ENCODE measurements at regions not wholly inside any gene's neighbourhood (a gene's known extent, or its start where the extent isn't known, plus 50 kb on each side); places are given as distances from the start of the nearest gene placed in this dataset.
"Not testable (repeated sequence)": the region's sequence is repeated elsewhere in the genome, so short reads cannot be mapped to it uniquely, and the experiment has no call there.

GRCh38 chr1:149713513-149713912 lies 69.0 kb upstream of the FCGR1A start:
- FAIRE-seq, DNase-seq: not testable (repeated sequence)
- WGBS, 3 donors, result 28 to 70% (median 63%) methylated on average over 2 of the region's 6 CpGs

GRCh38 chr1:149713952-149714351 lies 68.5 kb upstream of the FCGR1A start:
- not testable (repeated sequence) for H3K36me3 ChIP-seq (ENCODE audit: control insufficient read depth in 3 of 3, insufficient read depth in 2 of 3, low read depth in 1 of 3, low read length in 3 of 3); H3K27ac ChIP-seq (ENCODE audit: low read depth in 1 of 3, low read length in 2 of 3); DNase-seq; FAIRE-seq; H3K9me3 ChIP-seq (ENCODE audit: control insufficient read depth in 2 of 2, insufficient read depth in 1 of 2, low read depth in 1 of 2, low read length in 1 of 2); H3K27me3 ChIP-seq (ENCODE audit: control insufficient read depth in 3 of 3, insufficient read depth in 3 of 3, low read length in 3 of 3); H3K4me3 ChIP-seq (ENCODE audit: low read depth in 1 of 3, low read length in 3 of 3); H3K4me1 ChIP-seq (ENCODE audit: control insufficient read depth in 3 of 3, insufficient read depth in 2 of 3, low read depth in 1 of 3, low read length in 2 of 3)
- WGBS, 3 donors, result 31 to 63% (median 42%) methylated on average over 1 of the region's 4 CpGs

More at GRCh38 chr1:149713513-149713912, 69.0 kb upstream of the FCGR1A start:
- H3K4me1 ChIP-seq (ENCODE audit: control insufficient read depth in 3 of 3, insufficient read depth in 2 of 3, low read depth in 1 of 3, low read length in 2 of 3); H3K9me3 ChIP-seq (ENCODE audit: control insufficient read depth in 2 of 2, insufficient read depth in 1 of 2, low read depth in 1 of 2, low read length in 1 of 2); H3K36me3 ChIP-seq (ENCODE audit: control insufficient read depth in 3 of 3, insufficient read depth in 2 of 3, low read depth in 1 of 3, low read length in 3 of 3); H3K27ac ChIP-seq (ENCODE audit: low read depth in 1 of 3, low read length in 2 of 3); H3K27me3 ChIP-seq (ENCODE audit: control insufficient read depth in 3 of 3, insufficient read depth in 3 of 3, low read length in 3 of 3); H3K4me3 ChIP-seq (ENCODE audit: low read depth in 1 of 3, low read length in 3 of 3): not testable (repeated sequence)

GRCh38 chr1:149724618-149725302 lies 57.7 kb upstream of the FCGR1A start:
- not testable (repeated sequence) for H3K4me1 ChIP-seq (ENCODE audit: control insufficient read depth in 3 of 3, insufficient read depth in 2 of 3, low read depth in 1 of 3, low read length in 2 of 3); H3K27me3 ChIP-seq (ENCODE audit: control insufficient read depth in 3 of 3, insufficient read depth in 3 of 3, low read length in 3 of 3); DNase-seq; H3K4me3 ChIP-seq (ENCODE audit: low read depth in 1 of 3, low read length in 3 of 3); H3K36me3 ChIP-seq (ENCODE audit: control insufficient read depth in 3 of 3, insufficient read depth in 2 of 3, low read depth in 1 of 3, low read length in 3 of 3); H3K27ac ChIP-seq (ENCODE audit: low read depth in 1 of 3, low read length in 2 of 3); H3K9me3 ChIP-seq (ENCODE audit: control insufficient read depth in 2 of 2, insufficient read depth in 1 of 2, low read depth in 1 of 2, low read length in 1 of 2); FAIRE-seq
- WGBS, 3 donors, result no CpG with 5 or more reads among the region's 3 CpGs

- not testable (repeated sequence) for H3K4me3 ChIP-seq (ENCODE audit: low read depth in 1 of 3, low read length in 3 of 3); FAIRE-seq; DNase-seq; H3K27me3 ChIP-seq (ENCODE audit: control insufficient read depth in 3 of 3, insufficient read depth in 3 of 3, low read length in 3 of 3); H3K9me3 ChIP-seq (ENCODE audit: control insufficient read depth in 2 of 2, insufficient read depth in 1 of 2, low read depth in 1 of 2, low read length in 1 of 2); H3K27ac ChIP-seq (ENCODE audit: low read depth in 1 of 3, low read length in 2 of 3); H3K4me1 ChIP-seq (ENCODE audit: control insufficient read depth in 3 of 3, insufficient read depth in 2 of 3, low read depth in 1 of 3, low read length in 2 of 3); H3K36me3 ChIP-seq (ENCODE audit: control insufficient read depth in 3 of 3, insufficient read depth in 2 of 3, low read depth in 1 of 3, low read length in 3 of 3)
- WGBS, 3 donors, result 74 to 79% (median 77%) methylated on average over 4 of the region's 4 CpGs
Measured at GRCh38 chr1:149726688-149727087, 55.8 kb upstream of the FCGR1A start.

- DNase-seq; H3K27ac ChIP-seq (ENCODE audit: low read depth in 1 of 3, low read length in 2 of 3); FAIRE-seq; H3K36me3 ChIP-seq (ENCODE audit: control insufficient read depth in 3 of 3, insufficient read depth in 2 of 3, low read depth in 1 of 3, low read length in 3 of 3); H3K4me3 ChIP-seq (ENCODE audit: low read depth in 1 of 3, low read length in 3 of 3); H3K27me3 ChIP-seq (ENCODE audit: control insufficient read depth in 3 of 3, insufficient read depth in 3 of 3, low read length in 3 of 3); H3K9me3 ChIP-seq (ENCODE audit: control insufficient read depth in 2 of 2, insufficient read depth in 1 of 2, low read depth in 1 of 2, low read length in 1 of 2); H3K4me1 ChIP-seq (ENCODE audit: control insufficient read depth in 3 of 3, insufficient read depth in 2 of 3, low read depth in 1 of 3, low read length in 2 of 3): not testable (repeated sequence)
- WGBS, 3 donors, result no CpG with 5 or more reads among the region's 3 CpGs
Measured at GRCh38 chr1:149728598-149728997, 53.9 kb upstream of the FCGR1A start.
